HG02759 (cell line): ENCODE measurements at regions not wholly inside any gene's neighbourhood (a gene's known extent, or its start where the extent isn't known, plus 50 kb on each side); places are given as distances from the start of the nearest gene placed in this dataset.
A peak's percentile ranks its signal among the peaks of the same experiment; 100 is the strongest.

Experiments
- ATAC-seq: cut with Tn5 transposase; IDR thresholded peaks from one replicate; pipeline ENCODE4 v1.9.1; 2021; ENCODE audit warnings: mild to moderate bottlenecking, moderate library complexity; ENCODE audit not compliant: unreplicated experiment

DNA sequence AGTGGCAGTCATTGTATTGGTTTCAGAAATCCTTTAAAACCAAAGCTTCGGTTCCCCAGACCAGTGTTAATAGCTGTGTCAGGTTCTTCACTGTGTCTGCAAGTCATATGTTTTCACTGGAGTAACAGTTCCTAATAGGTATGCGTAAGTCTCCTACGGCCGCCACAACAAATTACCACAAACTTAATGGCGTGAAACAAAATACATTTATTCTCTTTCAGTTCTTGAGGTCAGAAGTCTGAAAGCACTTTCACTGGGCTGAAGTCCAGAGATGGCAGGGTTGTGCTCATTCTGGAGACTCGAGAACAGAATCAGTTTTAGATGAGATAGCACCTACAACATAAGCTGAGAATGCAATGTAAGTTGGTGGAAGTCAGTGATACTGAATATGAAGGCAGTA, 556.2 kb downstream of the TLE4 start:
- ATAC-seq = no peak

DNA sequence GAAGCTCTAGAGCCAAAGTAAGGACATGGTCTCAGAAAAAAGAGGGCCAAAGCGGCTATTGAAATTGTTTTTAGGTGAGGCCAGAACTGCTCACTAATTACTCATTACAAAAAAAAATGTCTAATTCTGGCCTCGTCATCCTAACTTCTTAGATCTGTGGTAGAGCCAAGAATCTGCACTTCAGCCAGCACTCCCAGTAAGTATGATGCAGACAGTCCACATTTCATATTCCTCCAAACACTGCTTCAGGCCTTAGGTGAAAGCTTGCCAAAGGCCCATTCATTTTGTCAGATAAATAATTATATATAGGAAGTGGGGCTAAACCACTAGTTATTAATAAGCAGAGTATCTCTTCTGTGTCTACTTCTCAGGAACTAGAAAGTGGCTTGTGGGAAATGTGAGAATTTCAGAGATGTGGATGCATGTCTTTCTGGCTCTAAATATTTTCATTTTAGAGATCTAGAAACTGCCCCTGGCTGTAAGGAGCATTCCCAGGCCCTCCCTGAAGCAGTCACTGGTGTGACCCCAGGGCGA, 554.0 kb downstream of the TLE4 start:
- no peak for ATAC-seq

- no peak for ATAC-seq
Observed at GRCh38 chr9:80117031-80117430, 545.3 kb downstream of the TLE4 start.

GRCh38 chr9:80114241-80114640, 542.5 kb downstream of the TLE4 start:
- ATAC-seq = no peak

DNA sequence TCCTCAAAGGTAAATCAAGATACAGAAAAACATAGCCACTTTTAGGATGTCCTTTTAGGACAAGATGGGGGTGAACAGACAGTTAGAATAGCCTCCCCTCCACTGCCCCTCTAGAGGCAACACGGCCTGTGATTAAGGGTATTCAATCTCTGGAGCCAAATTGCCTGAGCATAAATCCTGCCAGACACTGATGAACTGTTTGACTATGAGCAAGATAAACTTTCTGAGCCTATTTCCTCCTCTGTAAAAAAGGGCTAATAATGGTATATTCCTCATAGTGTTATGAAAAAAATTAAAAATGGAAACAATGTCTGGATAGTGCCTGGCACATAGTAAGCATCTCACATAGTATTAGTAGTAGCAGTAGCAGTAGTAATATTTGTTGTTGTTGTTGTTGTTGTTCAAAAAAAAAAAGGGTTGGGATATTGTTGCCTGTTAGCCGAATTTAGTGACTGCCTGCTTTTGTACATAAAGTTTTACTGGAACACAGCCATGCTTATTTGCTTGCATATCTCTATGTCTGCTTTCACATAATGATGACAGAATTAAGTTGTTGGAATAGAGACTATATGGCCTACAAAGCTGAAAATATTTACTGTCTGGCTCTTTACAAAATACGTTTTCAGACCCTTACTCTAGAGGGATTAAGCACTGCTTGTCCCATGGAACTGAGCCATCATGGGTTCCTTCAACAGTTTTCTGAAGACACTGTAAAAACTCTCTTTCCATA, 536.3 kb downstream of the TLE4 start:
- no peak for ATAC-seq

GRCh38 chr9:80097476-80097875, 525.7 kb downstream of the TLE4 start:
- no peak for ATAC-seq

DNA sequence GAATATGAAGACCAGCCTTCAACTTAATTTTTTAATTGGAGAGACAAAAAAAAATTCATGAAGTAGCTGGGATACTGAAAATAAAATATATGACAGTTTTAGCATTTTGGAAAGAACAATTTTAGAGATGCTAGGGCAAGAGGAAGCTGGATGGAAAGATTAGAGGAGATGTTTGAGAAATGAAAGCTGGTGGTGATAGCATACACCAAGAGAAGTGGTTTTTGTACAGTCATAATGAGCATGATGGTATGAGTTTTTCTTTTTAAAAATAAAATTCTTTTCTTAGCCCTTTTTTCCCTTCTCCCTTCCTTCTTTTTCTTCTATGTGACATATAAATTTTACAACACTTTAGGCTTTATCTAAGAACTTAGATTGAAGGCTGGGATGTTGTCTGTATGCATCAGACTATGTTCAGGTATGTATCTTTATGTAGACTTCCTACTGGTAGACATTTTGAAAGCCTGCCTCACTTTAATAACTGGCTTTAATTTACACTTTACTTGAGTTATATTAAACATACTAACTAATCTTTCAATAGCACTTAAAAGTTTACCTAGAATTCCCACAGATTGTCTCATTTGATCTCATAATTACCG, 522.5 kb downstream of the TLE4 start:
- peak; percentile 77 for ATAC-seq

DNA sequence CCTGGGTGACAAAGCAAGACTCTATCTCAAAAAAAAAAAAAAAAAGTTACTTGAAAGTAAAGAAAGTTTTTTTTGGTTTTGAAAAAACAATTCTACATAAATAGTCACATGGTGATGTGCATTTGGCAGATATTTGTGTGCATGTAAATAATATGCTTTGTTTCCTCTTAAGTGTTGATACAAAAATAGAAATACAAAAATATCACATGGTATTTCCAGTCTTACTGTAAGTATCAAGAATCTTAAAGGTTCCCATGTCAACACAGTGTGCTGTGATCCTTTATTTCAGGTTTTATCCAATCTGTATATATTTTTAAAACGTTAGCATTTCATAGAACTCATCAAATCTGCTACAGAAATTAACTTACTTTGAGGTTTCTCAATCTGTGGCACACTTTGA, 521.9 kb downstream of the TLE4 start:
- peak; percentile 14 for ATAC-seq

- no peak for ATAC-seq
Observed at GRCh38 chr9:80091526-80091925, 519.8 kb downstream of the TLE4 start.

GRCh38 chr9:80090317-80090716, 518.6 kb downstream of the TLE4 start:
- no peak for ATAC-seq

DNA sequence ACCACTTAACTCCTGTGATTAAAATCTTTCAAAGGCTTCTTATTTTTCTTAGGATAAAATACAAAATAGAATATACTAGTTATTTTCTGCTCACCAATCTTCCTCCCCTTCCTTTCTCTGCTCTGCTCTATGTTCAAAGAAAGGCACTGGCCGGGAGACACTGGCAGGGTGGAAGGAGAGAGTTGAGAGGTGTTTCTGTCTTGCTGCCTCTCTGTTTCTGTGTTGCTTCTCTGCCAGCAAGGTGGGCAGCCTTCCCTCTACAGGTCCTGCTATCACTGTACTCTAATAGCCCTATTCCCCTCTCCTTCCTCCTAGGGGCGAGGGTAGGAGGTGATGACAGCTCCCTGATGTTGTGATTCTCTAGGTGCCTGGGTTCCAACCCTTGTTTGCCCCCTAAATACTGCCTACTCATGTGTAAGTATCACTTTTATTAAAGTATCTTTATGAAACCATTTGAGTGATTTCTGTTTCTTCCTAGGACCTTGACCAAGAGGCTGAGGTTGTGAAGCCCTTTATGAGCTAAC, 515.1 kb downstream of the TLE4 start:
- no peak for ATAC-seq

DNA sequence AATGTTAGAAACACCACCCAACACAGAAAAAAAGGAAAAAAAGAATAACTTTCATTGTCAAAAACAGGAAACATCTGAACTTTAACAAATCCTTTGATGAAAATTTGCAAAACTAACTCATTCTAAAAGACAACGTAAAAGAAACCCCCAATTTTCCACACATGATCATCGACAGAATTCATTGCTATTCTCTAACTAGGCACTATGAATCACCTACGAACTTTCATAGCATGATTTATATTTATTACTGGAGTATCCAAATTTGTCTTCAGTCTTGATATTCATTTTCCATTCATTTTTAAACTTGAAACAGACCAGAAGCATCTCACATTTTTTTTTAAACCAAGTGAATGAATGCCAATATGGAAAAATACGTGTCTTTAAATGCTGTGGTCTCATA, 514.6 kb downstream of the TLE4 start:
- ATAC-seq = no peak

DNA sequence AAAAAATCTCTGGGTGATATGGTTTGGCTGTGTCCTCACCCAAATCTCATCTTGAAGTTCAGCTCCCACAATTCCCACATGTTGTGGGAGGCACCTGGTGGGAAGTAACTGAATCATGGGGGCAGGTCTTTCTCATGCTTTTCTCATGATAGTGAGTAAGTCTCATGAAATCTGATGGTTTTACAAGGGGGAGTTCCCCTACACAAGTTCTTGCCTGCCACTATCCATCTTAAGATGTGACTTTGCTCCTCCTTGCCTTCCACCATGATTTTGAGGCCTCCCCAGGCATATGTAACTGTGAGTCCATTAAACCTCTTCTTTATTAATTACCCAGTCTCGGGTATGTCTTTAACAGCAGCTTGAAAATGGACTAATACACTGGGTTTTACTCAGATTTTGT, 513.9 kb downstream of the TLE4 start:
- no peak for ATAC-seq

DNA sequence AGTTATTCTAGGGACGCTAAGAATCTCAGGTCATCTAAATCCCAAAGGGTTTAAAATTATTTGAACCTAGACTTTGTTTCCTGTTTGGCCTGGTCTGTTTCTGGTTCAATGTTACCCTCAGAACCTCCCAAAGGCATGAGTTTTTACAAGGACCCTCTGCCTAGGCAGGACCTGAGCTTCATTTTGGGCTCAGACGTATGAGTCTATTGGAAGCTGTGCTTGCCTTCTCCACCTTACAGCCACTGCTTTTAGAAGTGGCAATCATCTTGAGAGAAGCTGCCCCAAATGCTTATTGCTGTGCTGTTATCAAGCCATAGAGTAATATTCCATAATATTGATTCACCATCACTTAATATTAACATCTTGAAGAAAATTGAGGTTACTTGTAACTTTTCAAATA, 510.4 kb downstream of the TLE4 start:
- ATAC-seq = no peak

- no peak for ATAC-seq
Observed at GRCh38 chr9:80078826-80079225, 507.1 kb downstream of the TLE4 start.

GRCh38 chr9:80077059-80077458, 505.3 kb downstream of the TLE4 start:
- peak; percentile 55 for ATAC-seq

GRCh38 chr9:80076162-80076561, 504.4 kb downstream of the TLE4 start:
- ATAC-seq = no peak

DNA sequence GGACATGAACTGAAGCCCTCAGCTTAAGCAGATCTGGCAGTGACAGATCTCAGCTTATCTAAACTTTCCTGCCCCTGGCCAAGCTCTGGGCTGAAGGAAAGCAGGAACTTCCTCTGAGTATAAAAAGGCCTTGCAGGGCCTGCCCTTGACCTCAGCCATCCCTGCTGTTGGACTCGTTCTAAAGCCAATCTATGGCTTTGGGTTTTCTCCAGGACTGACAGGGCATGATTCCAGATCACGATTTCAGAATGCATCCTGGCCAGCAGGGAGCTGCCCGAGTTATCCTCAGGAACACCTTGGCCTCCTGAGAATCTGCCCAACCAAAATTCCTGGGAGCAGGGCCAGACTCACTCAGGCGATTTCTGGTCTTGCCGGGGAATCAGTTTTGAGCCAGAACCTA, 502.7 kb downstream of the TLE4 start:
- no peak for ATAC-seq

DNA sequence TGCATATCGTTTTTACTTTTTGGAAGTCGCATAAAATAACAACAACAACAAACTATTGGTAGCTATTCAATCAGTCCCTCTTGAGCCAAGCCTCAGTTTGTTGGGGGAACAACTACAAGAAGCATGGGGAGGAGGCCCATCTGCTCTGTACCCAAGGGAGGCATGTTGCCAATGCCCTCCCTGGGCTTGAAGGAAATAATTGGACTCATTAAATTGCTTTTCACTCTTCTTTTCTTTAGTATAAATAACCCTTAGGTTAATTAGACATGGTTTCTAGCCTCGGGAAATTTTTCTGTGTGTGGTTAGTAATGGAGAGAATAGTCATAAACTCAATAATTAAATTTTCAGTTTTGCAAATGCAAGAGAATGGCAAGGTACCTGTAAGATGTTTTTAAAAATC, 500.7 kb downstream of the TLE4 start:
- no peak for ATAC-seq

- no peak for ATAC-seq
Observed at GRCh38 chr9:80070071-80070742, 498.4 kb downstream of the TLE4 start.

- ATAC-seq = no peak
Observed at GRCh38 chr9:80066931-80067330, 495.2 kb downstream of the TLE4 start.

- no peak for ATAC-seq
Observed at GRCh38 chr9:80062567-80062966, 490.8 kb downstream of the TLE4 start.
